IMR-90 (cell line): ENCODE measurements at regions not wholly inside any gene's neighbourhood (a gene's known extent, or its start where the extent isn't known, plus 50 kb on each side); places are given as distances from the start of the nearest gene placed in this dataset.

Source experiments
- ATAC-seq: fragments of 200-7000 bp; cut with Tn5 transposase; 2 replicates; pipeline ENCODE4 v1.9.1; 2020; ENCODE audit warnings: low read depth, mild to moderate bottlenecking, moderate library complexity
- BruUV-seq: library from RNA; stranded (reverse); fragments of 400-500 nt; replicated peaks from 2 replicates; lab custom pipeline; 2021; lab: Mats Ljungman, UMichigan
- CTCF ChIA-PET: fragments of 300-600 bp; formaldehyde crosslinking; extraction: SDS; loops from one replicate; lab custom pipeline; 2021; ENCODE audit warnings: antibody characterized with exemption; lab: Yijun Ruan, JAX
- POLR2A ChIA-PET: fragments of 300-600 bp; sonication (Branson Sonifier 250); formaldehyde crosslinking; loops from one replicate; lab custom pipeline; 2022; ENCODE audit warnings: antibody characterized with exemption; ENCODE audit not compliant: unreplicated experiment; lab: Charles Lee
- DNase-seq: peaks from one replicate; pipeline ENCODE4 v3.0.0; 2013
- H2AFZ ChIP-seq: replicated peaks from 2 replicates; pipeline ENCODE3; 2013; ENCODE audit warnings: low read length, mild to moderate bottlenecking; ENCODE audit not compliant: poor library complexity
- H2AK5ac ChIP-seq: 2 replicates; pipeline ENCODE4 v1.6.1; 2013; ENCODE audit warnings: low read depth, low read length, inconsistent platforms
- H2AK9ac ChIP-seq: replicated peaks from 2 replicates; pipeline ENCODE3; 2013; ENCODE audit warnings: mild to moderate bottlenecking, low read depth, low read length, moderate library complexity; ENCODE audit not compliant: poor library complexity
- H2BK120ac ChIP-seq: 2 replicates; pipeline ENCODE4 v1.6.1; 2013; ENCODE audit warnings: low read depth, low read length, inconsistent platforms
- H2BK15ac ChIP-seq: 3 replicates; pipeline ENCODE4 v1.6.1; 2013; ENCODE audit warnings: low read depth, low read length, inconsistent platforms
- H2BK20ac ChIP-seq: 2 replicates; pipeline ENCODE4 v1.6.1; 2013; ENCODE audit warnings: low read depth, mild to moderate bottlenecking, inconsistent platforms, low read length, moderate library complexity
- H2BK5ac ChIP-seq: 2 replicates; pipeline ENCODE4 v1.6.1; 2013; ENCODE audit warnings: mild to moderate bottlenecking, low read depth, low read length, inconsistent platforms; ENCODE audit not compliant: poor library complexity, severe bottlenecking
- H3K14ac ChIP-seq: replicated peaks from 2 replicates; pipeline ENCODE4 v1.6.1; 2013; ENCODE audit warnings: low read depth, low read length, inconsistent platforms
- H3K18ac ChIP-seq: 2 replicates; pipeline ENCODE4 v1.6.1; 2013; ENCODE audit warnings: low read depth, low read length, control low read depth
- H3K23ac ChIP-seq: 2 replicates; pipeline ENCODE4 v1.6.1; 2013; ENCODE audit warnings: low read depth, low read length, inconsistent platforms
- H3K27ac ChIP-seq: 2 replicates; pipeline ENCODE4 v1.5.1; 2013; ENCODE audit warnings: mild to moderate bottlenecking, control low read depth, low read length; ENCODE audit not compliant: insufficient read depth
- H3K27me3 ChIP-seq: 2 replicates; pipeline ENCODE4 v1.6.1; 2013; ENCODE audit warnings: low read length; ENCODE audit not compliant: control insufficient read depth, insufficient read depth
- H3K36me3 ChIP-seq: 2 replicates; pipeline ENCODE4 v1.6.1; 2013; ENCODE audit warnings: low read length, mixed read lengths; ENCODE audit not compliant: control insufficient read depth, insufficient read depth
- H3K4ac ChIP-seq: 2 replicates; pipeline ENCODE4 v1.6.1; 2013; ENCODE audit warnings: low read depth, low read length, inconsistent platforms
- H3K4me1 ChIP-seq: 2 replicates; pipeline ENCODE4 v1.6.1; 2013; ENCODE audit warnings: low read length, mixed read lengths; ENCODE audit not compliant: control insufficient read depth, insufficient read depth
- H3K4me2 ChIP-seq: 2 replicates; pipeline ENCODE4 v1.6.1; 2013; ENCODE audit warnings: low read depth, mild to moderate bottlenecking, control low read depth, low read length, moderate library complexity
- H3K4me3 ChIP-seq: 2 replicates; pipeline ENCODE4 v1.5.1; 2013; ENCODE audit warnings: low read depth, mild to moderate bottlenecking, control low read depth, low read length, moderate library complexity; ENCODE audit not compliant: insufficient read depth
- H3K56ac ChIP-seq: 2 replicates; pipeline ENCODE4 v1.6.1; 2013; ENCODE audit warnings: low read length, inconsistent platforms; ENCODE audit not compliant: insufficient read depth; ENCODE audit errors: extremely low read depth
- H3K79me1 ChIP-seq, 2 experiments: 2 replicates each; pipeline ENCODE4 v1.6.1; 2013; ENCODE audit warnings: low read length in 2 of 2, inconsistent platforms in 1 of 2, low read depth in 1 of 2
- H3K9ac ChIP-seq: 2 replicates; pipeline ENCODE4 v1.6.1; 2013; ENCODE audit warnings: low read depth, low read length, control low read depth
- H3K9me1 ChIP-seq: 2 replicates; pipeline ENCODE4 v1.6.1; 2013; ENCODE audit warnings: low read length, inconsistent platforms; ENCODE audit not compliant: insufficient read depth
- H3K9me3 ChIP-seq: 2 replicates; pipeline ENCODE4 v1.6.1; 2013; ENCODE audit warnings: low read length; ENCODE audit not compliant: control insufficient read depth, insufficient read depth
- H4K20me1 ChIP-seq: 2 replicates; pipeline ENCODE4 v1.6.1; 2013; ENCODE audit warnings: low read length, inconsistent platforms; ENCODE audit not compliant: insufficient read depth
- H4K5ac ChIP-seq: 2 replicates; pipeline ENCODE4 v1.6.1; 2013; ENCODE audit warnings: mild to moderate bottlenecking, low read depth, low read length, control low read depth
- H4K8ac ChIP-seq, 2 experiments: 2 replicates each; pipeline ENCODE4 v1.6.1; 2013; ENCODE audit warnings: low read depth in 2 of 2, low read length in 2 of 2, control low read depth in 1 of 2, inconsistent platforms in 1 of 2
- H4K91ac ChIP-seq: 2 replicates; pipeline ENCODE4 v1.6.1; 2013; ENCODE audit warnings: low read depth, low read length, inconsistent platforms; ENCODE audit not compliant: insufficient read depth
- BHLHE40 ChIP-seq: fragments of 150-350 bp; IDR thresholded peaks from 2 replicates; pipeline ENCODE4 v1.6.1; 2016; ENCODE audit warnings: mild to moderate bottlenecking, low read depth, low read length
- CEBPB ChIP-seq: IDR thresholded peaks from 2 replicates; pipeline ENCODE4 v1.6.1; 2012; ENCODE audit warnings: low read depth, low read length, improper control_type of control experiment
- CHD1 ChIP-seq: IDR thresholded peaks from 2 replicates; pipeline ENCODE4 v1.6.1; 2012; ENCODE audit warnings: low read depth, low read length, improper control_type of control experiment
- FOS ChIP-seq: fragments of 150-350 bp; IDR thresholded peaks from 2 replicates; pipeline ENCODE4 v1.6.1; 2016; ENCODE audit warnings: low read depth, low read length
- MAFK ChIP-seq: IDR thresholded peaks from 2 replicates; pipeline ENCODE4 v1.6.1; 2012; ENCODE audit warnings: low read depth, low read length, improper control_type of control experiment
- MAZ ChIP-seq: IDR thresholded peaks from 2 replicates; pipeline ENCODE4 v1.6.1; 2012; ENCODE audit warnings: low read depth, mild to moderate bottlenecking, low read length, improper control_type of control experiment, moderate library complexity, borderline replicate concordance
- MXI1 ChIP-seq: IDR thresholded peaks from 2 replicates; pipeline ENCODE4 v1.6.1; 2012; ENCODE audit warnings: low read depth, mild to moderate bottlenecking, low read length, moderate library complexity, borderline replicate concordance
- NFE2L2 ChIP-seq: fragments of 150-350 bp; IDR thresholded peaks from 2 replicates; pipeline ENCODE4 v1.6.1; 2016; ENCODE audit warnings: low read depth, mild to moderate bottlenecking, low read length
- POLR2A ChIP-seq: IDR thresholded peaks from 2 replicates; pipeline ENCODE4 v1.6.1; 2012; ENCODE audit warnings: mild to moderate bottlenecking, low read depth, low read length
- RAD21 ChIP-seq: IDR thresholded peaks from 2 replicates; pipeline ENCODE4 v1.6.1; 2012; ENCODE audit warnings: low read length, improper control_type of control experiment
- RCOR1 ChIP-seq: IDR thresholded peaks from 2 replicates; pipeline ENCODE4 v1.6.1; 2012; ENCODE audit warnings: mild to moderate bottlenecking, low read length, improper control_type of control experiment; ENCODE audit not compliant: insufficient replicate concordance
- RFX5 ChIP-seq: IDR thresholded peaks from 2 replicates; pipeline ENCODE4 v1.8.0; 2012; ENCODE audit warnings: low read depth, mild to moderate bottlenecking, low read length, moderate library complexity
- SMC3 ChIP-seq: fragments of 150-350 bp; IDR thresholded peaks from 2 replicates; pipeline ENCODE4 v1.6.1; 2016; ENCODE audit warnings: low read depth, mild to moderate bottlenecking, antibody characterized with exemption, low read length, moderate library complexity
- WGBS, 2 experiments: methylation state at CpG; one replicate each; pipeline versions ENCODE4 v1.1.5 to v1.1.7; 2013; ENCODE audit warnings: missing lambda C conversion rate in 2 of 2; ENCODE audit not compliant: insufficient read length in 1 of 2; ENCODE audit errors: extremely low coverage in 2 of 2; 5-methylcytosine and 5-hydroxymethylcytosine counted together
- dilution Hi-C: fragments of 300-500 bp; cut with HindIII; formaldehyde crosslinking; loops from one replicate; pipeline ENCODE4 v1.14.3; 2018; ENCODE audit warnings: low sequenced_read_pairs; ENCODE audit not compliant: unreplicated experiment
- in situ Hi-C: fragments of 300-500 bp; cut with MboI; formaldehyde crosslinking; loops from 3 replicates; pipeline ENCODE4 v1.14.3; 2019; ENCODE audit warnings: low sequenced_read_pairs, inconsistent platforms, mixed read lengths
- intact Hi-C: fragments of 100-400 bp; cut with micrococcal nuclease; formaldehyde crosslinking; loops from 2 replicates; pipeline ENCODE4 v1.10.0; 2022
- TF ChIP-seq, protein P1 (sequence below): conservative IDR thresholded peaks from 2 replicates; pipeline ENCODE4 v1.5.1; 2012; ENCODE audit warnings: mild to moderate bottlenecking, low read depth, low read length, improper control_type of control experiment
- TF ChIP-seq, protein P2 (sequence below): fragments of 150-350 bp; IDR thresholded peaks from 2 replicates; pipeline ENCODE4 v1.6.1; 2017; ENCODE audit warnings: mild to moderate bottlenecking, antibody characterized with exemption, low read length, low read depth
- TF ChIP-seq, protein P3 (sequence below): fragments of 150-350 bp; IDR thresholded peaks from 2 replicates; pipeline ENCODE4 v1.6.1; 2016; ENCODE audit warnings: low read depth, mild to moderate bottlenecking, low read length, moderate library complexity, borderline replicate concordance

DNA sequence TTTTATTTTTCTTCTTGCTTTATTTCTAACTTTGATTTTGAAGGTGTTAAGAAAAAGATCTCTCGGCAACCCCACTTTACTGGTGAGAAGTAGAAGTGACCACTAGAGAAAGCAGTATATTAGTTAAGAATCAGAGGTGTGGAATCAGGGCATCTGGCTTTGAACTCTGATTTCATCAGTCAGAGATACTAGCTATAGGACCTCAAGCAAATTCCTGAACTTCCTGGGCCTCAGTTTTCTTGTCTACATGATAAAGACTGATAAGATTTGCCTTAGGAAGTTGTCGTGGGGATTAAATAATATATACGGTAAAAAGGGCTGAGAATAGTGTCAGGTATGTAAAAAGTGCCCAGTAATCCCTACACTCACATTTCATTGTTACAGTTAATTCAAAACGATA lies 440.3 kb upstream of the CRIM1 start:
- intact Hi-C loops, result no loop called here
- no peaks in the 10 kb centered on the region for H3K4me1 ChIP-seq
- no peak overlapping the region for H3K4me3 ChIP-seq
- no peak overlapping the region for H3K4ac ChIP-seq
- no peak for ATAC-seq
- H4K8ac ChIP-seq, result no peak overlapping the region
- no peak overlapping the region for H2BK5ac ChIP-seq
- no peaks in the 10 kb centered on the region for H4K20me1 ChIP-seq
- H3K27me3 ChIP-seq, result no peaks in the 10 kb centered on the region
- BruUV-seq, result no TSS peak
- no peak for TF ChIP-seq RFX5
- no peak for TF ChIP-seq BHLHE40
- TF ChIP-seq, protein P1, sequence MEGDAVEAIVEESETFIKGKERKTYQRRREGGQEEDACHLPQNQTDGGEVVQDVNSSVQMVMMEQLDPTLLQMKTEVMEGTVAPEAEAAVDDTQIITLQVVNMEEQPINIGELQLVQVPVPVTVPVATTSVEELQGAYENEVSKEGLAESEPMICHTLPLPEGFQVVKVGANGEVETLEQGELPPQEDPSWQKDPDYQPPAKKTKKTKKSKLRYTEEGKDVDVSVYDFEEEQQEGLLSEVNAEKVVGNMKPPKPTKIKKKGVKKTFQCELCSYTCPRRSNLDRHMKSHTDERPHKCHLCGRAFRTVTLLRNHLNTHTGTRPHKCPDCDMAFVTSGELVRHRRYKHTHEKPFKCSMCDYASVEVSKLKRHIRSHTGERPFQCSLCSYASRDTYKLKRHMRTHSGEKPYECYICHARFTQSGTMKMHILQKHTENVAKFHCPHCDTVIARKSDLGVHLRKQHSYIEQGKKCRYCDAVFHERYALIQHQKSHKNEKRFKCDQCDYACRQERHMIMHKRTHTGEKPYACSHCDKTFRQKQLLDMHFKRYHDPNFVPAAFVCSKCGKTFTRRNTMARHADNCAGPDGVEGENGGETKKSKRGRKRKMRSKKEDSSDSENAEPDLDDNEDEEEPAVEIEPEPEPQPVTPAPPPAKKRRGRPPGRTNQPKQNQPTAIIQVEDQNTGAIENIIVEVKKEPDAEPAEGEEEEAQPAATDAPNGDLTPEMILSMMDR, result no peak
- TF ChIP-seq RAD21, result no peak
- no peak for TF ChIP-seq FOS
- no peak for TF ChIP-seq RCOR1
- no peak for TF ChIP-seq SMC3
- no peak for TF ChIP-seq MAFK
- TF ChIP-seq POLR2A, result no peak
- no peak for TF ChIP-seq MXI1
- TF ChIP-seq, protein P2, sequence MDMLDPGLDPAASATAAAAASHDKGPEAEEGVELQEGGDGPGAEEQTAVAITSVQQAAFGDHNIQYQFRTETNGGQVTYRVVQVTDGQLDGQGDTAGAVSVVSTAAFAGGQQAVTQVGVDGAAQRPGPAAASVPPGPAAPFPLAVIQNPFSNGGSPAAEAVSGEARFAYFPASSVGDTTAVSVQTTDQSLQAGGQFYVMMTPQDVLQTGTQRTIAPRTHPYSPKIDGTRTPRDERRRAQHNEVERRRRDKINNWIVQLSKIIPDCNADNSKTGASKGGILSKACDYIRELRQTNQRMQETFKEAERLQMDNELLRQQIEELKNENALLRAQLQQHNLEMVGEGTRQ, result no peak
- no peak for TF ChIP-seq CEBPB
- TF ChIP-seq MAZ, result no peak
- TF ChIP-seq, protein P3, sequence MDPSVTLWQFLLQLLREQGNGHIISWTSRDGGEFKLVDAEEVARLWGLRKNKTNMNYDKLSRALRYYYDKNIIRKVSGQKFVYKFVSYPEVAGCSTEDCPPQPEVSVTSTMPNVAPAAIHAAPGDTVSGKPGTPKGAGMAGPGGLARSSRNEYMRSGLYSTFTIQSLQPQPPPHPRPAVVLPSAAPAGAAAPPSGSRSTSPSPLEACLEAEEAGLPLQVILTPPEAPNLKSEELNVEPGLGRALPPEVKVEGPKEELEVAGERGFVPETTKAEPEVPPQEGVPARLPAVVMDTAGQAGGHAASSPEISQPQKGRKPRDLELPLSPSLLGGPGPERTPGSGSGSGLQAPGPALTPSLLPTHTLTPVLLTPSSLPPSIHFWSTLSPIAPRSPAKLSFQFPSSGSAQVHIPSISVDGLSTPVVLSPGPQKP, result no peak
- TF ChIP-seq CHD1, result no peak
- TF ChIP-seq NFE2L2, result no peak
- H2AK5ac ChIP-seq, result no peak overlapping the region
- H3K9me1 ChIP-seq, result no peaks in the 10 kb centered on the region
- dilution Hi-C loops, result no loop called here
- H2BK15ac ChIP-seq, result no peak overlapping the region
- no peak overlapping the region for H3K14ac ChIP-seq
- no peak for DNase-seq
- in situ Hi-C loops, result no loop called here
- H3K4me2 ChIP-seq, result no peak overlapping the region
- no peak overlapping the region for H3K18ac ChIP-seq
- H3K9ac ChIP-seq, result no peak overlapping the region
- ChIA-PET CTCF (no interaction called here), POLR2A (no interaction called here)
- H3K36me3 ChIP-seq, result no peaks in the 10 kb centered on the region
- no peak overlapping the region for H3K23ac ChIP-seq
- H2BK20ac ChIP-seq, result no peak overlapping the region
- H2AK9ac ChIP-seq, result no peak overlapping the region
- no peak overlapping the region for H2BK120ac ChIP-seq
- no peak overlapping the region for H3K27ac ChIP-seq
- H4K91ac ChIP-seq, result no peak overlapping the region
- no CpG with 5 or more reads among the region's 4 CpGs for WGBS, 2 experiments
- H2AFZ ChIP-seq, result no peak overlapping the region
- H3K56ac ChIP-seq, result no peak overlapping the region
- H4K5ac ChIP-seq, result no peak overlapping the region
- no peaks in the 10 kb centered on the region for H3K79me1 ChIP-seq
- H3K9me3 ChIP-seq, result no peaks in the 10 kb centered on the region
